Mesendoderm (in vitro differentiated cells): ENCODE measurements at regions not wholly inside any gene's neighbourhood (a gene's known extent, or its start where the extent isn't known, plus 50 kb on each side); places are given as distances from the start of the nearest gene placed in this dataset.
A peak's percentile ranks its signal among the peaks of the same experiment; 100 is the strongest.

Source experiments
- DNase-seq: peaks from one replicate; pipeline ENCODE4 v3.0.0; 2013
- H2AK5ac ChIP-seq: 2 replicates; pipeline ENCODE4 v1.6.1; 2013; ENCODE audit warnings: low read length, inconsistent platforms
- H2BK120ac ChIP-seq: 2 replicates; pipeline ENCODE4 v1.6.1; 2013; ENCODE audit warnings: low read depth, mild to moderate bottlenecking, low read length, moderate library complexity, mixed read lengths
- H2BK15ac ChIP-seq: replicated peaks from 2 replicates; pipeline ENCODE4 v1.6.1; 2013; ENCODE audit warnings: low read depth, mild to moderate bottlenecking, moderate library complexity
- H2BK5ac ChIP-seq: 2 replicates; pipeline ENCODE4 v1.6.1; 2013; ENCODE audit warnings: low read length, inconsistent platforms
- H3K18ac ChIP-seq: 2 replicates; pipeline ENCODE4 v1.6.1; 2013; ENCODE audit warnings: mild to moderate bottlenecking, low read length, mixed read lengths
- H3K23ac ChIP-seq: one replicate; pipeline ENCODE4 v1.6.1; 2013; ENCODE audit warnings: low read length
- H3K27ac ChIP-seq: 2 replicates; pipeline ENCODE4 v1.5.1; 2013; ENCODE audit warnings: low read depth, mild to moderate bottlenecking, inconsistent platforms, low read length, moderate library complexity
- H3K27me3 ChIP-seq: 2 replicates; pipeline ENCODE4 v1.6.1; 2013; ENCODE audit warnings: low read length, control low read depth, mild to moderate bottlenecking, inconsistent platforms; ENCODE audit not compliant: insufficient read depth, poor library complexity
- H3K36me3 ChIP-seq: 2 replicates; pipeline ENCODE4 v1.6.1; 2013; ENCODE audit warnings: low read length, inconsistent platforms; ENCODE audit not compliant: control insufficient read depth, insufficient read depth
- H3K4ac ChIP-seq: one replicate; pipeline ENCODE4 v1.6.1; 2013; ENCODE audit warnings: low read depth, mild to moderate bottlenecking, low read length, moderate library complexity
- H3K4me1 ChIP-seq: 2 replicates; pipeline ENCODE4 v1.6.1; 2013; ENCODE audit warnings: low read depth, low read length, inconsistent platforms; ENCODE audit not compliant: control insufficient read depth
- H3K4me2 ChIP-seq: 2 replicates; pipeline ENCODE4 v1.6.1; 2013; ENCODE audit warnings: low read length
- H3K4me3 ChIP-seq: 2 replicates; pipeline ENCODE4 v1.5.1; 2013; ENCODE audit warnings: mild to moderate bottlenecking, low read length
- H3K56ac ChIP-seq: one replicate; pipeline ENCODE4 v1.6.1; 2013; ENCODE audit warnings: low read length
- H3K79me1 ChIP-seq: 2 replicates; pipeline ENCODE4 v1.6.1; 2013; ENCODE audit warnings: low read length, inconsistent platforms
- H3K79me2 ChIP-seq: 2 replicates; pipeline ENCODE4 v1.6.1; 2013; ENCODE audit warnings: mild to moderate bottlenecking, low read length; ENCODE audit not compliant: control insufficient read depth, insufficient read depth
- H3K9ac ChIP-seq: 2 replicates; pipeline ENCODE4 v1.6.1; 2013; ENCODE audit warnings: low read length, inconsistent platforms
- H4K5ac ChIP-seq: one replicate; pipeline ENCODE4 v1.6.1; 2013; ENCODE audit warnings: low read length
- H4K8ac ChIP-seq: one replicate; pipeline ENCODE4 v1.6.1; 2013; ENCODE audit warnings: low read depth, mild to moderate bottlenecking, control low read depth, low read length, moderate library complexity
- WGBS: extraction: QIAGEN DNeasy Blood & Tissue Kit; methylation state at CpG from one replicate; pipeline ENCODE4 v1.1.7; 2013; ENCODE audit warnings: low lambda C conversion rate, missing lambda C conversion rate; ENCODE audit not compliant: insufficient coverage; ENCODE audit errors: extremely low coverage; 5-methylcytosine and 5-hydroxymethylcytosine counted together

GRCh38 chr3:81270603-81271379 lies 490.7 kb downstream of the GBE1 start:
- H3K23ac ChIP-seq = no peak overlapping the region
- H3K4me2 ChIP-seq = no peak overlapping the region
- H2BK120ac ChIP-seq = no peak overlapping the region
- H3K4me3 ChIP-seq = no peak overlapping the region
- no peak overlapping the region for H3K18ac ChIP-seq
- H2BK15ac ChIP-seq = no peak overlapping the region
- no peak overlapping the region for H3K27ac ChIP-seq
- no peaks in the 10 kb centered on the region for H3K79me2 ChIP-seq
- H4K5ac ChIP-seq = no peak overlapping the region
- no peak overlapping the region for H3K4ac ChIP-seq
- no peaks in the 10 kb centered on the region for H3K36me3 ChIP-seq
- H3K27me3 ChIP-seq = no peaks in the 10 kb centered on the region
- no peaks in the 10 kb centered on the region for H3K79me1 ChIP-seq
- no peak overlapping the region for H3K56ac ChIP-seq
- no peak overlapping the region for H2AK5ac ChIP-seq
- WGBS = no CpG with 5 or more reads among the region's 3 CpGs
- no peaks in the 10 kb centered on the region for H3K4me1 ChIP-seq
- DNase-seq = no peak
- H2BK5ac ChIP-seq = no peak overlapping the region
- no peak overlapping the region for H3K9ac ChIP-seq
- H4K8ac ChIP-seq = no peak overlapping the region

- no peaks in the 10 kb centered on the region for H3K79me2 ChIP-seq
- no peak overlapping the region for H3K4me2 ChIP-seq
- H3K56ac ChIP-seq = no peak overlapping the region
- no peak overlapping the region for H3K23ac ChIP-seq
- no peak overlapping the region for H2AK5ac ChIP-seq
- H3K9ac ChIP-seq = no peak overlapping the region
- no peak overlapping the region for H3K4me3 ChIP-seq
- H3K18ac ChIP-seq = no peak overlapping the region
- no peak overlapping the region for H4K5ac ChIP-seq
- H4K8ac ChIP-seq = no peak overlapping the region
- H3K4ac ChIP-seq = no peak overlapping the region
- no peaks in the 10 kb centered on the region for H3K79me1 ChIP-seq
- DNase-seq = no peak
- no peaks in the 10 kb centered on the region for H3K27me3 ChIP-seq
- no CpG with 5 or more reads among the region's 4 CpGs for WGBS
- no peak overlapping the region for H2BK120ac ChIP-seq
- H2BK5ac ChIP-seq = no peak overlapping the region
- no peaks in the 10 kb centered on the region for H3K4me1 ChIP-seq
- H2BK15ac ChIP-seq = no peak overlapping the region
- no peaks in the 10 kb centered on the region for H3K36me3 ChIP-seq
- no peak overlapping the region for H3K27ac ChIP-seq
Measured at GRCh38 chr3:81268526-81268925, 492.9 kb downstream of the GBE1 start.

GRCh38 chr3:81261996-81262395 lies 499.4 kb downstream of the GBE1 start:
- no CpG with 5 or more reads among the region's 1 CpG for WGBS

GRCh38 chr3:81255463-81255862 lies 506.0 kb downstream of the GBE1 start:
- H3K4me3 ChIP-seq = no peak overlapping the region
- H3K27me3 ChIP-seq = no peaks in the 10 kb centered on the region
- no peak overlapping the region for H2BK5ac ChIP-seq
- no peak overlapping the region for H3K4ac ChIP-seq
- no peak overlapping the region for H3K9ac ChIP-seq
- H3K36me3 ChIP-seq = no peaks in the 10 kb centered on the region
- H3K79me1 ChIP-seq = no peaks in the 10 kb centered on the region
- no peak overlapping the region for H2AK5ac ChIP-seq
- H2BK120ac ChIP-seq = no peak overlapping the region
- H3K56ac ChIP-seq = no peak overlapping the region
- no peak overlapping the region for H3K23ac ChIP-seq
- H4K8ac ChIP-seq = no peak overlapping the region
- no peaks in the 10 kb centered on the region for H3K4me1 ChIP-seq
- H3K4me2 ChIP-seq = no peak overlapping the region
- no peaks in the 10 kb centered on the region for H3K79me2 ChIP-seq
- H3K18ac ChIP-seq = no peak overlapping the region
- H3K27ac ChIP-seq = no peak overlapping the region
- no peak overlapping the region for H4K5ac ChIP-seq
- no peak overlapping the region for H2BK15ac ChIP-seq
- no CpG with 5 or more reads among the region's 4 CpGs for WGBS
- DNase-seq = no peak

More at GRCh38 chr3:81261996-81262395, 499.4 kb downstream of the GBE1 start:
- Histone ChIP-seq H2BK5ac (no peak overlapping the region), H4K5ac (no peak overlapping the region), H3K4ac (no peak overlapping the region), H3K27me3 (no peaks in the 10 kb centered on the region), H4K8ac (no peak overlapping the region), H3K4me1 (no peaks in the 10 kb centered on the region), H3K9ac (no peak overlapping the region), H2BK120ac (no peak overlapping the region), H3K79me1 (no peaks in the 10 kb centered on the region), H3K36me3 (no peaks in the 10 kb centered on the region), H3K27ac (no peak overlapping the region), H2AK5ac (no peak overlapping the region), H3K79me2 (no peaks in the 10 kb centered on the region), H3K4me2 (no peak overlapping the region), H3K23ac (no peak overlapping the region), H3K4me3 (no peak overlapping the region), H3K18ac (no peak overlapping the region), H2BK15ac (no peak overlapping the region), H3K56ac (no peak overlapping the region)
- no peak for DNase-seq

- H3K4me3 ChIP-seq = no peak overlapping the region
- no peaks in the 10 kb centered on the region for H3K79me2 ChIP-seq
- H4K5ac ChIP-seq = no peak overlapping the region
- no peaks in the 10 kb centered on the region for H3K36me3 ChIP-seq
- no peaks in the 10 kb centered on the region for H3K27me3 ChIP-seq
- H3K4me1 ChIP-seq = no peaks in the 10 kb centered on the region
- no peak overlapping the region for H3K4me2 ChIP-seq
- no peak overlapping the region for H4K8ac ChIP-seq
- H2BK120ac ChIP-seq = no peak overlapping the region
- H2AK5ac ChIP-seq = no peak overlapping the region
- H3K18ac ChIP-seq = no peak overlapping the region
- H3K27ac ChIP-seq = no peak overlapping the region
- H3K56ac ChIP-seq = no peak overlapping the region
- H3K9ac ChIP-seq = no peak overlapping the region
- H3K79me1 ChIP-seq = no peaks in the 10 kb centered on the region
- H3K4ac ChIP-seq = no peak overlapping the region
- H3K23ac ChIP-seq = no peak overlapping the region
- no peak for DNase-seq
- WGBS = no CpG with 5 or more reads among the region's 2 CpGs
- H2BK15ac ChIP-seq = no peak overlapping the region
- H2BK5ac ChIP-seq = no peak overlapping the region
Measured at GRCh38 chr3:81251096-81251495, 510.3 kb downstream of the GBE1 start.

GRCh38 chr3:81249540-81250029 lies 511.9 kb downstream of the GBE1 start:
- Histone ChIP-seq H4K5ac (no peak overlapping the region), H3K27me3 (no peaks in the 10 kb centered on the region), H3K23ac (no peak overlapping the region), H2BK120ac (no peak overlapping the region), H3K56ac (no peak overlapping the region), H3K36me3 (no peaks in the 10 kb centered on the region), H3K9ac (no peak overlapping the region), H2BK5ac (no peak overlapping the region), H3K79me2 (no peaks in the 10 kb centered on the region), H3K4me2 (no peak overlapping the region), H2AK5ac (no peak overlapping the region), H3K18ac (no peak overlapping the region), H3K4me3 (no peak overlapping the region), H4K8ac (no peak overlapping the region), H3K4ac (no peak overlapping the region), H2BK15ac (no peak overlapping the region), H3K79me1 (no peaks in the 10 kb centered on the region), H3K4me1 (no peaks in the 10 kb centered on the region), H3K27ac (no peak overlapping the region)
- DNase-seq = peak; percentile 19
- no CpG with 5 or more reads among the region's 1 CpG for WGBS
